Sigmoid colon (tissue), 4 donors: ENCODE measurements at regions not wholly inside any gene's neighbourhood (a gene's known extent, or its start where the extent isn't known, plus 50 kb on each side); places are given as distances from the start of the nearest gene placed in this dataset.

Source experiments
- CTCF ChIP-seq, 4 experiments: fragments of 450-650 bp in 3 of 4; fragments of 200-600 bp in 1 of 4; IDR thresholded peaks; one replicate each; pipeline ENCODE4 v1.5.1; 2016 to 2019; ENCODE audit warnings: antibody characterized with exemption in 4 of 4, mild to moderate bottlenecking in 3 of 4, moderate library complexity in 2 of 4
- EP300 ChIP-seq, 4 donors: sonication (generic); formaldehyde crosslinking; IDR thresholded peaks; one replicate each; pipeline ENCODE4 v1.6.1; 2017; ENCODE audit warnings: antibody characterized with exemption in 4 of 4
- POLR2A ChIP-seq, 2 donors: fragments of 450-650 bp; IDR thresholded peaks; one replicate each; pipeline ENCODE4 v1.6.1; 2016; ENCODE audit warnings: antibody characterized with exemption in 2 of 2, mild to moderate bottlenecking in 2 of 2, moderate library complexity in 2 of 2

GRCh38 chr2:103130857-103131256 lies 369.0 kb downstream of the TMEM182 start:
- TF ChIP-seq CTCF (IDR thresholded peaks at IDR 0.05) (no peak), EP300 (IDR thresholded peaks at IDR 0.05) (no peak), POLR2A (IDR thresholded peaks at IDR 0.05) (no peak)
